Gastrocnemius medialis (tissue), 4 donors: ENCODE measurements at regions not wholly inside any gene's neighbourhood (a gene's known extent, or its start where the extent isn't known, plus 50 kb on each side); places are given as distances from the start of the nearest gene placed in this dataset.

Experiments used
- ATAC-seq, 2 donors: fragments of 150-250 bp; one replicate each; pipeline ENCODE4 v1.9.1; 2016
- DNase-seq, 2 donors: peaks; one replicate each; pipeline ENCODE4 v3.0.0-alpha.2; 2019
- H3K27ac ChIP-seq, 4 donors: fragments of 200-600 bp; sonication (generic); 1 replicate in 1 of 4; 2 replicates in 3 of 4; pipeline ENCODE4 v1.5.1; 2016 to 2018; ENCODE audit warnings: mild to moderate bottlenecking in 2 of 4, moderate library complexity in 1 of 4
- H3K27me3 ChIP-seq, 3 donors: fragments of 200-600 bp; sonication (generic) in 2 of 3; 1 replicate in 1 of 3; 2 replicates in 2 of 3; pipeline versions ENCODE4 v1.5.1 to v1.6.0; 2016 to 2019; ENCODE audit warnings: mild to moderate bottlenecking in 1 of 3, moderate library complexity in 1 of 3
- H3K36me3 ChIP-seq, 2 donors: fragments of 200-600 bp; sonication (generic) in 1 of 2; one replicate each; pipeline ENCODE4 v1.5.1; 2017 to 2018
- H3K4me1 ChIP-seq, 2 donors: fragments of 200-600 bp; sonication (generic) in 1 of 2; one replicate each; pipeline ENCODE4 v1.5.1; 2016 to 2017; ENCODE audit warnings: mild to moderate bottlenecking in 2 of 2
- H3K4me3 ChIP-seq, 4 donors: fragments of 200-600 bp; sonication (generic) in 3 of 4; 1 replicate in 1 of 4; 2 replicates in 3 of 4; pipeline ENCODE4 v1.5.1; 2016 to 2019; ENCODE audit warnings: mild to moderate bottlenecking in 2 of 4
- H3K9me3 ChIP-seq, 3 donors: fragments of 200-600 bp; sonication (generic) in 2 of 3; 1 replicate in 1 of 3; 2 replicates in 2 of 3; pipeline ENCODE4 v1.5.1; 2016 to 2019
- POLR2A ChIP-seq, 2 donors: fragments of 450-650 bp; IDR thresholded peaks; one replicate each; pipeline ENCODE4 v1.6.1; 2017; ENCODE audit warnings: antibody characterized with exemption in 2 of 2, mild to moderate bottlenecking in 2 of 2, moderate library complexity in 2 of 2
- in situ Hi-C, 4 donors: fragments of 200-750 bp; cut with MboI; loops; one replicate each; pipeline versions ENCODE4 v1.15.0 to v1.8.0; 2017; ENCODE audit warnings: low sequenced_read_pairs in 4 of 4
- intact Hi-C: fragments of 100-400 bp; cut with DNase I; formaldehyde crosslinking; loops from one replicate; pipeline ENCODE4 v1.15.1; 2023; ENCODE audit warnings: low total_unique reads
- TF ChIP-seq, protein P1 (sequence below), 5 experiments: fragments of 450-650 bp in 3 of 5; fragments of 200-600 bp in 2 of 5; sonication (generic) in 2 of 5; IDR thresholded peaks in 4 of 5; conservative IDR thresholded peaks in 1 of 5; 1 replicate in 4 of 5; 2 replicates in 1 of 5; pipeline ENCODE4 v1.5.1; 2016 to 2019; ENCODE audit warnings: antibody characterized with exemption in 5 of 5, mild to moderate bottlenecking in 3 of 5, moderate library complexity in 3 of 5

- no peak for ATAC-seq
- Histone ChIP-seq H3K27me3 (no peaks in the 10 kb centered on the region), H3K4me1 (no peaks in the 10 kb centered on the region), H3K27ac (no peak overlapping the region), H3K9me3 (no peaks in the 10 kb centered on the region), H3K36me3 (no peaks in the 10 kb centered on the region), H3K4me3 (no peak overlapping the region)
- TF ChIP-seq, protein P1, sequence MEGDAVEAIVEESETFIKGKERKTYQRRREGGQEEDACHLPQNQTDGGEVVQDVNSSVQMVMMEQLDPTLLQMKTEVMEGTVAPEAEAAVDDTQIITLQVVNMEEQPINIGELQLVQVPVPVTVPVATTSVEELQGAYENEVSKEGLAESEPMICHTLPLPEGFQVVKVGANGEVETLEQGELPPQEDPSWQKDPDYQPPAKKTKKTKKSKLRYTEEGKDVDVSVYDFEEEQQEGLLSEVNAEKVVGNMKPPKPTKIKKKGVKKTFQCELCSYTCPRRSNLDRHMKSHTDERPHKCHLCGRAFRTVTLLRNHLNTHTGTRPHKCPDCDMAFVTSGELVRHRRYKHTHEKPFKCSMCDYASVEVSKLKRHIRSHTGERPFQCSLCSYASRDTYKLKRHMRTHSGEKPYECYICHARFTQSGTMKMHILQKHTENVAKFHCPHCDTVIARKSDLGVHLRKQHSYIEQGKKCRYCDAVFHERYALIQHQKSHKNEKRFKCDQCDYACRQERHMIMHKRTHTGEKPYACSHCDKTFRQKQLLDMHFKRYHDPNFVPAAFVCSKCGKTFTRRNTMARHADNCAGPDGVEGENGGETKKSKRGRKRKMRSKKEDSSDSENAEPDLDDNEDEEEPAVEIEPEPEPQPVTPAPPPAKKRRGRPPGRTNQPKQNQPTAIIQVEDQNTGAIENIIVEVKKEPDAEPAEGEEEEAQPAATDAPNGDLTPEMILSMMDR (IDR thresholded peaks at IDR 0.05 in 4 of 5, conservative IDR thresholded peaks at IDR 0.05 in 1 of 5) = no peak
- no peak for TF ChIP-seq POLR2A (IDR thresholded peaks at IDR 0.05)
- intact Hi-C loops (no loop called here), in situ Hi-C loops (no loop called here)
- no peak for DNase-seq
Observed at GRCh38 chr6:23977706-23978105, 148.3 kb upstream of the NRSN1 start.

DNA sequence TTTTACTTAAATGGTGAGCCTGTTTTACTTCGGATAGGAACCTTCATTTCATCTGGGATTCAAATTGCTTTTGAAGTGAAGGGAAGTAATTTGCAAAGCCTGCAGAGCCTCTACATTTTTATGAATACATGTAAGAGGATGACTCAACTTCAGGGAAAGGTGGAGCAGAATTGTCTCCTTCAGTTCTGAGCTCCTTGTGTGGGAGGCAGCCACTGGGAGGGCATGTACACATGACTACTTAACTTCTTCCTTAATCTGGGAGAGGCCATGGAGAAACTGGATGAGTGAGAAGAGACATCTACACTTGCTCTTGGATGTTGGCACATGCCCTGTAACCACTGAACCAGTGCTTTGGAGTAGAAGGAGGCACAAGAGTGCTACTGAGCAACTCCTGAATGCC lies 145.1 kb upstream of the NRSN1 start:
- no peak overlapping the region for H3K27ac ChIP-seq
- H3K9me3 ChIP-seq = no peaks in the 10 kb centered on the region
- no peaks in the 10 kb centered on the region for H3K36me3 ChIP-seq
- ATAC-seq (no peak), DNase-seq (no peak)
- in situ Hi-C loops (no loop called here), intact Hi-C loops (no loop called here)
- H3K4me1 ChIP-seq = no peaks in the 10 kb centered on the region
- H3K27me3 ChIP-seq = no peaks in the 10 kb centered on the region
- no peak overlapping the region for H3K4me3 ChIP-seq
- TF ChIP-seq, protein P1 (IDR thresholded peaks at IDR 0.05 in 4 of 5, conservative IDR thresholded peaks at IDR 0.05 in 1 of 5) = no peak
- TF ChIP-seq POLR2A (IDR thresholded peaks at IDR 0.05) = no peak

DNA sequence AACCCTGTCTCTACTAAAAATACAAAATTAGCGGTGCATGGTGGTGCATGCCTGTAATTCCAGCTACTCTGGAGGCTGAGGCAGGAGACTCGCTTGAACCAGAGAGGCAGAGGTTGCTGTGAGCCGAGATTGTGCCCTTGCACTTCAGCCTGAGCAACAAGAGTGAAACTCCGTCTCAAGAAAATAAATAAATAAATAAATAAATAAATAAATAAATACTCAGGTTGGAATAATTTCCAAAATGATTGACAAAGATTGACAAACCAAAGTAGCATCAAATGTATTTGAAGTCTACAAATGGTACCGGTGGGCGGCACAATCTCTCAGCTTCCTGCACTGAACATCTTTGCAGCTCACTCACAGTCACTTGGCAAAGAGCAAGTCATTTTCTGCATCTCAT lies 144.1 kb upstream of the NRSN1 start:
- no peak for TF ChIP-seq POLR2A (IDR thresholded peaks at IDR 0.05)
- TF ChIP-seq, protein P1 (IDR thresholded peaks at IDR 0.05 in 4 of 5, conservative IDR thresholded peaks at IDR 0.05 in 1 of 5) = no peak
- in situ Hi-C loops (no loop called here), intact Hi-C loops (no loop called here)
- no peaks in the 10 kb centered on the region for H3K27me3 ChIP-seq
- no peak overlapping the region for H3K4me3 ChIP-seq
- no peak overlapping the region for H3K27ac ChIP-seq
- no peaks in the 10 kb centered on the region for H3K4me1 ChIP-seq
- H3K36me3 ChIP-seq = no peaks in the 10 kb centered on the region
- no peak for ATAC-seq
- no peaks in the 10 kb centered on the region for H3K9me3 ChIP-seq
- DNase-seq = no peak

DNA sequence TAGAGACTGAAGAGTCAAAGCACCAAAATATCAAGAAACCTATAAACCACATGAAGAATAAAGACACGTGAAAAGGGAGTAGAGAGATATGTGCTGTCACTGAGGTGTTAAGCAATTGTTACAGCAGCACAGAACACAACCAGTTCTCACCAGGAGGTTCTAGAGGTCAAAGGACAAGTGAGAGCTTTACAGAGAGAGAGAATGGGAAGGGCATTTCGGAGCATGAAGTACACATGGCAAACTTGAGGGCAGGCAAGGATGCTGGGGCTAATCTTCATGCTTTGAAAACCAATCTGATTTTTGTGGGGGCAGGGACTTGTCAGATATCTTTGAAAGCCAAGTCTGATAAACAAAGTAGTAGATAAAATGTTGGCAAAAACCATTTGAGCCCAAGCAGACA lies 142.3 kb upstream of the NRSN1 start:
- H3K27me3 ChIP-seq = no peaks in the 10 kb centered on the region
- DNase-seq = no peak
- in situ Hi-C loops = no loop called here
- H3K36me3 ChIP-seq = no peaks in the 10 kb centered on the region
- no peak for ATAC-seq
- TF ChIP-seq, protein P1 (IDR thresholded peaks at IDR 0.05 in 4 of 5, conservative IDR thresholded peaks at IDR 0.05 in 1 of 5) = no peak
- TF ChIP-seq POLR2A (IDR thresholded peaks at IDR 0.05) = no peak
- H3K27ac ChIP-seq = no peak overlapping the region
- H3K4me3 ChIP-seq = no peak overlapping the region
- intact Hi-C loops = no loop called here
- H3K4me1 ChIP-seq = no peaks in the 10 kb centered on the region
- no peaks in the 10 kb centered on the region for H3K9me3 ChIP-seq

DNA sequence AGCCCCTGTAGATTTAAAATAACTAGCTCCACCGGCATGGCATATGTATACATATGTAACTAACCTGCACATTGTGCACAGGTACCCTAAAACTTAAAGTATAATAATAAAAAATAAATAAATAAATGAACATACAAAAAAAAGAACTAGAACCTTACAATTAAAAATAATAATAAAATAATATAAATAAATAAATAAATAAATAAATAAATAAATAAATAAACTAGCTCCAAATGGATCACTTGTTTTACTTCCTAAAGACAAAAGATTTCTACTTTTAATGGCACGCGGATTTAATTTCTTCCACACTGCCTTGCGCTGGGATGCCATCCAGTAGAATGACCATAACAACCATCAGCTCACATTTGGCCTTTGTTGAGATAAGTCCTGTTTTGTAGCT lies 141.0 kb upstream of the NRSN1 start:
- no peak for TF ChIP-seq POLR2A (IDR thresholded peaks at IDR 0.05)
- TF ChIP-seq, protein P1 (IDR thresholded peaks at IDR 0.05 in 4 of 5, conservative IDR thresholded peaks at IDR 0.05 in 1 of 5) = no peak
- DNase-seq (no peak), ATAC-seq (no peak)
- no peaks in the 10 kb centered on the region for H3K27me3 ChIP-seq
- H3K27ac ChIP-seq = no peak overlapping the region
- no peak overlapping the region for H3K4me3 ChIP-seq
- no peaks in the 10 kb centered on the region for H3K9me3 ChIP-seq
- H3K4me1 ChIP-seq = no peaks in the 10 kb centered on the region
- no peaks in the 10 kb centered on the region for H3K36me3 ChIP-seq
- intact Hi-C loops = no loop called here
- in situ Hi-C loops = no loop called here
